Fibroblast of pulmonary artery (primary cell): ENCODE measurements at regions not wholly inside any gene's neighbourhood (a gene's known extent, or its start where the extent isn't known, plus 50 kb on each side); places are given as distances from the start of the nearest gene placed in this dataset.

Source experiments
- DNase-seq: peaks from one replicate; pipeline ENCODE4 v3.0.0-alpha.2; 2010; ENCODE audit warnings: low read depth
- H3K4me3 ChIP-seq: replicated peaks from 2 replicates; pipeline ENCODE4 v1.5.1; 2011; ENCODE audit warnings: low read depth, mild to moderate bottlenecking, control low read depth, low read length, moderate library complexity
- TF ChIP-seq, protein P1 (sequence below): IDR thresholded peaks from 2 replicates; pipeline ENCODE4 v1.5.1; 2011; ENCODE audit warnings: mild to moderate bottlenecking, control low read depth, low read length, inconsistent platforms; ENCODE audit errors: missing control alignments

- DNase-seq, result no peak
- H3K4me3 ChIP-seq, result no peak overlapping the region
Measured at GRCh38 chr2:193749485-193749884, 1554.8 kb upstream of the TMEFF2 start.

GRCh38 chr2:193743089-193743488 lies 1548.4 kb upstream of the TMEFF2 start:
- no peak for DNase-seq
- TF ChIP-seq, protein P1, sequence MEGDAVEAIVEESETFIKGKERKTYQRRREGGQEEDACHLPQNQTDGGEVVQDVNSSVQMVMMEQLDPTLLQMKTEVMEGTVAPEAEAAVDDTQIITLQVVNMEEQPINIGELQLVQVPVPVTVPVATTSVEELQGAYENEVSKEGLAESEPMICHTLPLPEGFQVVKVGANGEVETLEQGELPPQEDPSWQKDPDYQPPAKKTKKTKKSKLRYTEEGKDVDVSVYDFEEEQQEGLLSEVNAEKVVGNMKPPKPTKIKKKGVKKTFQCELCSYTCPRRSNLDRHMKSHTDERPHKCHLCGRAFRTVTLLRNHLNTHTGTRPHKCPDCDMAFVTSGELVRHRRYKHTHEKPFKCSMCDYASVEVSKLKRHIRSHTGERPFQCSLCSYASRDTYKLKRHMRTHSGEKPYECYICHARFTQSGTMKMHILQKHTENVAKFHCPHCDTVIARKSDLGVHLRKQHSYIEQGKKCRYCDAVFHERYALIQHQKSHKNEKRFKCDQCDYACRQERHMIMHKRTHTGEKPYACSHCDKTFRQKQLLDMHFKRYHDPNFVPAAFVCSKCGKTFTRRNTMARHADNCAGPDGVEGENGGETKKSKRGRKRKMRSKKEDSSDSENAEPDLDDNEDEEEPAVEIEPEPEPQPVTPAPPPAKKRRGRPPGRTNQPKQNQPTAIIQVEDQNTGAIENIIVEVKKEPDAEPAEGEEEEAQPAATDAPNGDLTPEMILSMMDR, result no peak

More at GRCh38 chr2:193749485-193749884, 1554.8 kb upstream of the TMEFF2 start:
- TF ChIP-seq, protein P1, result no peak

DNA sequence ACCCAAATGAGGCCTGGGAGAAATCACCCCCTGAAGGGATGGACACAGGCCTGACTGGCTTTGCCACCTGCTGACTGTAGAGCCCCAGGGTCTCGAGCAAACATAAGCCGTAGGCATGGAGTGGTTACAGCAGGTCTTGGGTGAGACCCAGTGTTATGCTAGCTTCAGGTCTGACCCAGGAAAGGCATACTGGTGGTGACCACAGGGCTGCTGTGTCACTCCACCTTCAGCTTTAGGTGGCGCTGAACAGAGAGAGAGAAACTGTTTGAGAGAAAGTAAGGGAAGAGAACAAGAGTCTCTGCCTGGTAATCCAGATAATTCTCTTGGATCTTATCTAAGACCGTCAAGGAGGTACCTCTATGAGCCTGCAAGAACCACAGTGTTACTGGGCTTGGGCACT lies 1544.2 kb upstream of the TMEFF2 start:
- no peak overlapping the region for H3K4me3 ChIP-seq
- no peak for DNase-seq
- TF ChIP-seq, protein P1, result no peak

More at GRCh38 chr2:193743089-193743488, 1548.4 kb upstream of the TMEFF2 start:
- H3K4me3 ChIP-seq, result no peak overlapping the region

DNA sequence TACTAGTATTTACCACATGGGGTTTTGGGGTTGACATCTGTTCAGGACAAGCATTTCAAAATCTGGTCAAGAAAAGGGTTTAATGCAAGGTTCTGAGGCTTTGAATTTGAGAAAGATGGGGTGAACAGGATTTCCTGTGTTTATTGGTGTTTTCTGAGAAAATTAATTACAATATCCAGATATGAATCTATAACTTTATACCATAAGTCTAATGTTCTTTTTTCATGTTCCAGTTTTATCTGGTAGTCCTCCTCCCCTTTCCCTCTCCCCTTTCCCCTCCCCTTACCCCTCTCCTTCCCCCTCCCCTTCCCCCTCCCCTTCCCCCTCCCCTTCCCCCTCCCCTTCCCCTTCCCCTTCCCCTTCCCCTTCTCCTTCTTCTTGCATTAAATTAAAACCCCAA lies 1518.2 kb upstream of the TMEFF2 start:
- no peak overlapping the region for H3K4me3 ChIP-seq
- TF ChIP-seq, protein P1, result no peak
- no peak for DNase-seq

- no peak for DNase-seq
- H3K4me3 ChIP-seq, result no peak overlapping the region
- TF ChIP-seq, protein P1, result no peak
Measured at GRCh38 chr2:193703411-193703810, 1508.7 kb upstream of the TMEFF2 start.

DNA sequence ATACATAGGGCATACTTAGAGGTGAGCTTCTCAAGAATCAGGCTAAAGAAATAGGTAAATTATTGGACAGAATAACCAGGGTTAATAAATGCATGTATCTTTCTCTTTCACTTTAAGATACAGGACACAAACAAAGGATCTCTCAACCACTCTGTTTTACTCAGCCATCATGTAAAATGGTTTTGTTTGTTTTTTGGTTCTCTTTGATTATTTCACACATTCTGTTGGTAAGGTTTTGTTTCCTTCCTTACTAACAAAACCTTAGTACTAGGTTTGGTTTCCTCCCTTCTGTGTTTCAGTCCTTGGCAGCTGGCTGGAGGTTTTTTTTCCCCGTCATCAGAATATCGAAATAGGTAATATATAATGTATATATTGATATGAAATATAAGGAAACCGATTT lies 1506.8 kb upstream of the TMEFF2 start:
- TF ChIP-seq, protein P1, result no peak
- no peak overlapping the region for H3K4me3 ChIP-seq
- DNase-seq, result no peak

GRCh38 chr2:193695367-193695766 lies 1500.6 kb upstream of the TMEFF2 start:
- H3K4me3 ChIP-seq, result no peak overlapping the region
- TF ChIP-seq, protein P1, result peak; percentile 83
- peak; percentile 81 for DNase-seq
